Glomerular visceral epithelial cell (primary cell): ENCODE measurements at regions not wholly inside any gene's neighbourhood (a gene's known extent, or its start where the extent isn't known, plus 50 kb on each side); places are given as distances from the start of the nearest gene placed in this dataset.

Experiments
- DNase-seq: peaks from one replicate; pipeline ENCODE4 v3.0.0-alpha.2; 2016; ENCODE audit errors: extremely low spot score

DNA sequence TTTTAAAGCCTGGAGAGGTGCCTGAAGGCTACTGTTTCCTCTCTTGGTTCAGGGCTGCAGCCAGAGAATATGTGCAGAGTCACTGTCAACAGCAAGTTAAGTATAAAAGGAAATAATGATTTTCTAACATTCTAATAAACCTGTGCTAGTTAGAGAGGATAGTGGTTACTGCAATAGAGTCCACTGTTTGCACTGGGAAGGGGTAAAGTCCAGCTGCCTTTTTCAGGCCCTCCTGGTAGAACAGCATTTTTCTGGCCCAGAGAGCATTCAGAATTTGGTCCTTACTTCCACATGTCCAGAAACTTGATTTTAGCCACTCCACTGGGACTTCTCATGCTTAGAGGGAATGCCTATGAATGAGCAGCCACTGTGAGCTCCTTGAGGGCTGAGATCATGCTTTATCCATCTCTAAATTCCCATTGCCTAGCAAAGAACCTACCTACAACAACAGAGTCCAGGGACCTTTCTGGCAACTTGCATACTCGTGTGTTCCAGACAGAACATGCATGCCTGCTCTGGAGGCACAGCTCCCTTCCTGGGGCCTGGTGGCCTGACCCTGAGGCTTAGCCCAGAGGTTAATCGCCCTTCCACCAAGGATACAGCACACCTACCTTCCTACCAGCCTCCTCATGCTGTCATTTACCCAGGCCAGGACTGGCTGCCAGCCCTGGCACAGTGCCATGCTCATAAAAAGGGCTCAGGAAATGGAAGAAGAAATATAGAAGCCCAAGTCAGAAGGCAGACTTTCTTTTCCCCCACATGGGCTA, 50.3 kb upstream of the ATP13A3 start:
- DNase-seq, result peak; percentile 76
